HG03354 (cell line): ENCODE measurements at regions not wholly inside any gene's neighbourhood (a gene's known extent, or its start where the extent isn't known, plus 50 kb on each side); places are given as distances from the start of the nearest gene placed in this dataset.
"Not testable (repeated sequence)": the region's sequence is repeated elsewhere in the genome, so short reads cannot be mapped to it uniquely, and the experiment has no call there.

Experiments used
- ATAC-seq: cut with Tn5 transposase; IDR thresholded peaks from one replicate; pipeline ENCODE4 v1.9.1; 2021; ENCODE audit warnings: mild to moderate bottlenecking; ENCODE audit not compliant: unreplicated experiment, poor library complexity, severe bottlenecking

DNA sequence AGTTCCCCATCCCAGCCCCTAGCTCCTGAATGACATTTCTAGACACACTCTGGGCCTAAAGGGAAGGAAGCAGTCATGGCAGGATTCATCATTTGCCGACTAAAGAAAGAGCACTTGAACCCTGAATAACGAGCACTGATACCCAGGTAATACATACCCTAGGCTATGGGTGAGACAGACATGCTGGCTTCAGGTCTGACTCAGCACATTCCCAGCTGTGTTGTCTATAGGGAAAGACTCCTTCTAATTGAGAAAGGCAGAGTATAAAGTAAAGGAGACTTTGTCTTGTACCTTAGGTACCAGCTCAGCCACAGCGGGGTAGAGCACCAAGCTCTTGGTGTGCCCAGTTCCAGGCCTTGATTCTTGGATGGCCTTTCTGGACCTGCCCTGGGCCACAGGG, 870.5 kb downstream of the PDCD6IP start:
- no peak for ATAC-seq

- ATAC-seq: no peak
These were observed 871.1 kb downstream of the PDCD6IP start for GRCh38 chr3:34669490-34669889.

GRCh38 chr3:34675383-34676120, 877.1 kb downstream of the PDCD6IP start:
- no peak for ATAC-seq

DNA sequence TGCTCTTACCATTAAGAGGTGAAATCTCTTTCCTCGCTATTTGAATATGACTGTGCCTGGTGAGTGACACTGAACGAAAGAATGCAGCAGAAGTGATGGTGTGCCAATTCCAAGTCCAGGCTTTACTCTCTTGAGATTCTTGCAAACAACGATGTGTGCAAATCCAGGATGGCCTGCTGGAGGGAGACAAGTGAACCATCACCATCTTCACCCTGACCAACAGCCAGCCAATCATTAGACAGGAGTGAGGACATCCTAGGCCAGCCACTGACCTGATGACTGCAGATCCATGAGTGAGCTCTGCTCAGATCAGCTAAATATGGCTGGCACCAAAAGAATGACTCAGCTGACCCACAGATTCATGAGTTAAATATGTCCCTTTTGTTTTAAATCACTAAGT, 878.0 kb downstream of the PDCD6IP start:
- no peak for ATAC-seq

- no peak for ATAC-seq
These were observed 880.1 kb downstream of the PDCD6IP start for GRCh38 chr3:34678575-34678974.

DNA sequence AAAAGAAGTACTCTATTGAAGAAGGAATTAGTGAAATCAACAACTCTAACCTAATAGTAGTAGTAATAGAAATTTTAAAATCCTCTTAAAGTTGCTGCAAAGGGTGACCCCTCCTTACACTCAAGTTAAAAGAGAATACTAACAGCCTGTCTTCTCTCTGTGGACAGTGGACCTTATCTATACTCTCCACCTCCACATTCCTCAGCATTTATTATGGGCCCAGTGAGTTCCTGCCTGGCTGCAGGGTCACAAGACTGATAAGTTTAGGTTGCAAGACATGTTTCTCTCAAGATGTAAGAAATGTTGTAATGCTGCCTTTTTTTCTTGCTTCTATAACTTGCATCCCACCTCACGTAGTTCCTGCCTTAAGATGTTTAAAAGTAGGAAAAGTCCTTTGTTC, 880.6 kb downstream of the PDCD6IP start:
- ATAC-seq: not testable (repeated sequence)

DNA sequence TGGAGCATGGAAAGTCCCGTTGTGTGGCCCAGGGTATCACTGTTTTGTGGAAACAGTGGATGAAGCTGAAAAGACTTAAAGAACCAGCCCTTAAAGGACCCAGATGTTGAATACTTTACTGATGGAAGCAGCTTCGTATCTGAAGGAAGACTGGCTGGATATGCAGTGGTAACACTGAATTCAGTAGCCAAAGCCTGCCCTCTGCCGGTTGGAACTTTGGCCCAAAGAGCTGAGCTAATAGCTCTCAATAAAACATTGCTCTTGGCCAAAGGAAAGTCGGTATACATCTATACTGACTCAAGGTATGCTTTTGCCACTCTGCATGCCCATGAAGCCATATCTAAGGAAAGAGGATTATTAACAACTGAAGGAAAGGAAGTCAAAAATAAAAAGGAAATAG, 885.4 kb downstream of the PDCD6IP start:
- ATAC-seq: no peak

- no peak for ATAC-seq
These were observed 888.1 kb downstream of the PDCD6IP start for GRCh38 chr3:34686541-34686940.

DNA sequence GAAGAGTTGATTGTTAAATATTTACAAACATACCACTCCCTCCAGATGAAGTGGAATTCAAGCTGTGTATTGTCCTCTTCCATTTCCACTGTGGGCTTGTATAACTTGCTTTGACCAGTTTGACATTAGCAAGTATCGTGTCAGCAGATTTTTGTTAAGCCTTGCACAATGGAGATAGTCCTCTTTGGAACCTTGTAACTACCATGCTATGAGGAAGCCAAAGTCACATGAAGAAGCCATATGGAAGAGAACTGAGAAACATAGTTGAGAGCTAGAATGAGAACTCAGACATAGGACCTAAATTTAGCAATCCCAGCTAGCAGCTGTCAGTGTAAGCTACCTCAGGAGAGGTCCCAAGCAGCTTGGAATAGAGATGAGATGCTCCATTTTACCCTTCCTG, 889.2 kb downstream of the PDCD6IP start:
- ATAC-seq: no peak

GRCh38 chr3:34696831-34697230, 898.4 kb downstream of the PDCD6IP start:
- no peak for ATAC-seq

- ATAC-seq: no peak
These were observed 904.6 kb downstream of the PDCD6IP start for GRCh38 chr3:34703053-34703452.

DNA sequence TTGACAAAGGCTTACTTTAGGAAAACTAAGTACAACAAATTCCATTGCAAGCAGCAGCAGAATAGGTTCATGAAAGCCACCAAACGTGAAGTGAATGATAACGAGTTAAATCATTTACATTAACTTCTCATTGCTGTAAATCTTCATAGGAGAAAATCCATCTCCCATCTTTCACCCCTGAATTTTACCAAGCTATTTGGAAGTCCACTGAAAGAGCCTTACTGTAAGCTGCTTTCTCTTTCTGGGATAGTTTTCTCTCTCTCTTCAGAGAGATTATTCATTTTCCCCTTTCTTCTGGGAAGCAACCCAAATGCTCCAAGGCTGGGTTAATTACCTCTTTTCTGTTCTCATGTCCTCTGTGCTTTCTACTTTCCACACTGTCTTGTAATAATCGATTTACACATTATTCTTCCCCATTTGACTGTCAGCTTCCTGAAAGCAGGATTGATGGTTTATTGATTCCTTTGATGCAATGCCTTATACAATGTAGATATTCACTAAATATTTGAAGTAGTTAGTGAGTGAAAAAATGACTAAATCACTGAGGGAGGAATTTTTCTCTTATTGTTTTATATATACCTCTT, 914.3 kb upstream of the ARPP21 start:
- no peak for ATAC-seq

DNA sequence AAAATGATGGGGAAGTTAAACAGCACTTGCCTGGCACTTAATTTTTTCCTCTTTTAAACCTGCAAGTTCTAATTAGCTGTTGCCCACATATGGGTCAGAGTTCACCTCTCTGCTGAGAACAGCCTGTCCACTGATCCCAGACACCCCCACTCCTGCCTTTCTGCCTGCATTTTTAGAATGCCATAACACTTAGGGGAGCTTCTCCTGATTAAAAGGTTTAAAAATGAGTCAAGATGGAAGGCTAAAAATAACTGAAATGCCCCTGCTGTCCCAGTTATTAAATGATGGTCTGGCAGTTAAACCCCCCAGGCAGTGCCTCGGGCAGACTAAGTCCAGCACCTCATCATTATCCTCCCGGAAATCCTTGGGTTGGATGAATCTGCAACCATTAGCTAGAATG, 913.6 kb upstream of the ARPP21 start:
- ATAC-seq: no peak

DNA sequence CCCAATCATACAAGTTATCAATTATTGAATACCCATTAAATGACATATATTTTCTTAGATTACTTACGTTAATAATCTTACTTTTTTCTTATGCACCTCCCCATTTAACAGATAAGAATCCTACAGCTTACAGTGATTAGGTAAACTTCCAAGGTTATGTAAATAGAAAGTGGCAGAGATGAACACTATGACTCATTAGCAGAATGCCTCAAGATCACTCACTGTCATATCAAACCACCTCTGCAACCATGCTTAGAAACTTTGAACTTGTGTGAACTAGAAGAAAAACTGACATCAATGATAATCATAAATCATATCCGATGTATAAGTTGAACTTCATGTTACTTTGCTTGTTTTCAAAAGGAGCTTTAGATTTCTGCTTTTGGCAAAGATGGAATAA, 911.6 kb upstream of the ARPP21 start:
- peak; percentile 54 for ATAC-seq

- no peak for ATAC-seq
These were observed 897.2 kb upstream of the ARPP21 start for GRCh38 chr3:34742151-34742550.

DNA sequence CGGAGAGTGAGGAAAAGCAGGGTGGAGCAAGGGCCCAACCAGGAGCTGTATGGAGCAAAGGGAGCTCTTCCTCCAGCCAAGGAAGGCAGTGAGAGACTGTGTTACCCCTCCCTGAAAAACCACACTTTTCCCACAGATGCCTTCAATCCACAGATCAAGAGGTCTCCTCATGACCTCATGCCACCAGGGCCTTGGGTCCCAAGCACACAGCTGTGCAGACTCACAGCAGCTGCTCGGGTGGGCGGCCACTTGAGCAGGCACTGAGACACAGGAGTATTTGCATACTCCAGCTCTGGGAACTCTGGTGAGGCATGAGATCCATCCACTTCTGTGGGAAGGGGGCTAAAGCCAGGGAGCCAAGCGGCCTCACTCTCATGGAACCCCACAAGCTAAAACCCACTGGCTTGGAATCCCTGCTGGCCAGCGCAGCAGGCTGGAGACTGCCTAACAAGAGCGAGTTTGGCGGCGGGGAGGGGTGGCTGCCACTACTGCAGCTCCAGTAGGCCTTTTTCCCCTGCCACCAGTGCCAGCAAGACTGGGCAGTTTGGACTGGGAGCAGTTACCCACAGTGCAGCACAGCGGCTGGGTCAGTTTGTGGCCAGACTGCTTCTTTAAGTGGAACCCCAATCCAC, 880.6 kb upstream of the ARPP21 start:
- ATAC-seq: no peak

DNA sequence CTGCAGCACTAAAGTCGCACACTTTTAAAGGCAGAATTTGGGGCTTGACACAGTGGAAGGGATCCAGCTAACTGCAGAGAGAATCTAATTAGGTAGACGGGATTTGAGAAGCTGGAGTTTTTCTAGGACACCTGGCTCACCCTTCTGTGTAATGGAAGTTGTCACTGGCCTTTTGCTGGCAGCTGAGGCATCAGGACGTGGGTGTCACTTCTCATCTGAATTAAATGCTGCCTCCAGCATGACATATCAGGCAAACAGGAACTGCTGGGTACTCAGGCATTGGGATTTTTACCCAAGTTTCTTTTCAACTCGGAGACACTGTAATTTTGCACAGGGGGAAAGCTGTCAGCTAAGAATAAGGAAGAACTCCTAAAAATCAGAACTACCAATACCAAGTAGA, 861.9 kb upstream of the ARPP21 start:
- no peak for ATAC-seq

- no peak for ATAC-seq
These were observed 860.2 kb upstream of the ARPP21 start for GRCh38 chr3:34779092-34779491.

DNA sequence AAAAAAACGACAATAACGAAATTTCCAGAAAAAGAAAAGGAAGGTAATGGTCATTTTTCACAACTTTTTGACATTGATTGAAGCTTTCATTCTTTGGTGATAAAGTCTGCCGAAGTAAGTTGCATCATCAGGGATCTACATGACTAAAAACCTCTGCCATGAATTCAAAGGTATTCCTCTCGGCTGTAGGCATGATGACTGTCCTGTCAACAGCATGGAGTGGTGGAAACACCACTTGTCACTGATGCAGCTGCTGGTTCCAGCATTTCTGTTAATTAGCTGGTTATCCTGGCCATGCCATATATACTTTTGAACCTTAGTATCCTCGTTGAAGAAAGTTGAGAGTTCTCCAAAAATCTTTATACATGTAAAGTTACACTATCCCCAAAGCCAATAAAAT, 859.0 kb upstream of the ARPP21 start:
- no peak for ATAC-seq

DNA sequence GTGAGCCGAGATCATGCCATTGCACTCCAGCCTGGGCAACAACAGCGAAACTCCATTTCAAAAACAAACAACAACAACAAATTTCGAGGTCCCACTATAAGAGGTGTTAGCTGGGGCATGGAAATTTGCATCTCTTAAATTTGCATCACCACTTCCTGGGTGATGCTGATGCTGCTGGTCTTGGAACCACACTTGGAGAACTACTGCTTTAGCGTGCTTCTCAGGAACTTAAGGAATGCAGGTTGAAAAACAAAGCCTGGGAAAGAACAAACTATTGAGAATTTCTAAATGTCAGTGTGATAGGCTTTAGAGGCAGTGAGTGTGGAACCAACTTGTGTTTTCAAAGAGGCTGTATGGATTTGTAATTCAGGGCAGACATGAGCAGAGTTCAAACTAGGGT, 858.4 kb upstream of the ARPP21 start:
- ATAC-seq: no peak

GRCh38 chr3:34782871-34783270, 856.5 kb upstream of the ARPP21 start:
- no peak for ATAC-seq
